Testis (tissue), 2 donors: ENCODE measurements at regions not wholly inside any gene's neighbourhood (a gene's known extent, or its start where the extent isn't known, plus 50 kb on each side); places are given as distances from the start of the nearest gene placed in this dataset.

Experiments
- CTCF ChIP-seq, 3 experiments: fragments of 450-650 bp in 2 of 3; fragments of 200-600 bp in 1 of 3; sonication (generic) in 1 of 3; IDR thresholded peaks; one replicate each; pipeline ENCODE4 v1.5.1; 2016 to 2019; ENCODE audit warnings: antibody characterized with exemption in 3 of 3, mild to moderate bottlenecking in 2 of 3, moderate library complexity in 1 of 3
- POLR2A ChIP-seq: fragments of 450-650 bp; IDR thresholded peaks from one replicate; pipeline ENCODE4 v1.6.1; 2017; ENCODE audit warnings: antibody characterized with exemption, mild to moderate bottlenecking, moderate library complexity

- TF ChIP-seq CTCF (IDR thresholded peaks at IDR 0.05), result no peak
- TF ChIP-seq POLR2A, result no peak
Measured at GRCh38 chr9:115373710-115374045, 255.7 kb upstream of the TNC start.
